DND-41 (cell line): ENCODE measurements at regions not wholly inside any gene's neighbourhood (a gene's known extent, or its start where the extent isn't known, plus 50 kb on each side); places are given as distances from the start of the nearest gene placed in this dataset.

Experiments used
- ATAC-seq: fragments of 200-7000 bp; cut with Tn5 transposase; 3 replicates; pipeline ENCODE4 v1.9.1; 2021; ENCODE audit warnings: low read depth; ENCODE audit not compliant: insufficient read depth
- DNase-seq: peaks from one replicate; pipeline ENCODE4 v3.0.0-alpha.2; 2020
- H2AFZ ChIP-seq: 2 replicates; pipeline ENCODE4 v1.6.0; 2012; ENCODE audit warnings: low read depth, low read length
- H3K27ac ChIP-seq: 2 replicates; pipeline ENCODE4 v1.5.1; 2012; ENCODE audit warnings: low read length, inconsistent platforms
- H3K27me3 ChIP-seq: fragments of 200-600 bp; sonication (generic); 2 replicates; pipeline ENCODE4 v1.6.0; 2012; ENCODE audit warnings: low read length, mild to moderate bottlenecking, inconsistent platforms; ENCODE audit not compliant: insufficient read depth, poor library complexity
- H3K36me3 ChIP-seq: 2 replicates; pipeline ENCODE4 v1.5.1; 2012; ENCODE audit warnings: low read length, inconsistent platforms; ENCODE audit not compliant: insufficient read depth
- H3K4me1 ChIP-seq: 2 replicates; pipeline ENCODE4 v1.5.1; 2012; ENCODE audit warnings: mild to moderate bottlenecking, low read length; ENCODE audit not compliant: insufficient read depth
- H3K4me2 ChIP-seq: 2 replicates; pipeline ENCODE4 v1.6.0; 2012; ENCODE audit warnings: mild to moderate bottlenecking, moderate library complexity, low read length, inconsistent platforms; ENCODE audit not compliant: insufficient read depth
- H3K4me3 ChIP-seq, 2 experiments: fragments of 200-600 bp in 1 of 2; shearing (Covaris generic) in 1 of 2; 2 replicates each; pipeline ENCODE4 v1.5.1; 2012 to 2016; ENCODE audit warnings: inconsistent platforms in 2 of 2, low read length in 2 of 2, mild to moderate bottlenecking in 2 of 2, low read depth in 1 of 2, moderate library complexity in 1 of 2
- H3K79me2 ChIP-seq: 2 replicates; pipeline ENCODE4 v1.6.0; 2012; ENCODE audit warnings: low read length, inconsistent platforms; ENCODE audit not compliant: insufficient read depth
- H3K9ac ChIP-seq: 2 replicates; pipeline ENCODE4 v1.6.0; 2012; ENCODE audit warnings: low read depth, mild to moderate bottlenecking, inconsistent platforms, low read length, moderate library complexity
- H3K9me3 ChIP-seq: 2 replicates; pipeline ENCODE4 v1.5.1; 2012; ENCODE audit warnings: low read length, moderate library complexity, mild to moderate bottlenecking, inconsistent platforms; ENCODE audit not compliant: insufficient read depth, severe bottlenecking
- H4K20me1 ChIP-seq: 2 replicates; pipeline ENCODE4 v1.6.0; 2012; ENCODE audit warnings: low read length; ENCODE audit not compliant: insufficient read depth
- CTCF ChIP-seq: IDR thresholded peaks from 2 replicates; pipeline ENCODE4 v1.5.1; 2012; ENCODE audit warnings: borderline replicate concordance, low read length, moderate library complexity, mild to moderate bottlenecking; ENCODE audit not compliant: poor library complexity, severe bottlenecking; ENCODE audit errors: extremely low read depth
- EZH2 ChIP-seq: IDR thresholded peaks from 3 replicates; pipeline ENCODE4 v1.6.1; 2012; ENCODE audit warnings: borderline replicate concordance, low read depth, mild to moderate bottlenecking, moderate library complexity, low read length, inconsistent platforms; ENCODE audit not compliant: severe bottlenecking

- no peak overlapping the region for H3K9ac ChIP-seq
- no peak overlapping the region for H3K4me2 ChIP-seq
- no peak overlapping the region for H3K27ac ChIP-seq
- H3K79me2 ChIP-seq: no peaks in the 10 kb centered on the region
- TF ChIP-seq CTCF (no peak), EZH2 (no peak)
- no peaks in the 10 kb centered on the region for H3K27me3 ChIP-seq
- H3K4me3 ChIP-seq: no peak overlapping the region
- DNase-seq (no peak), ATAC-seq (no peak)
- H3K9me3 ChIP-seq: peaks cover 7% of the 10 kb centered on the region
- no peaks in the 10 kb centered on the region for H4K20me1 ChIP-seq
- H2AFZ ChIP-seq: no peak overlapping the region
- H3K4me1 ChIP-seq: peaks cover 24% of the 10 kb centered on the region
- H3K36me3 ChIP-seq: no peaks in the 10 kb centered on the region
These were observed 95.2 kb downstream of the SNX18 start for GRCh38 chr5:54612711-54613110.

GRCh38 chr5:54611290-54611951, 93.9 kb downstream of the SNX18 start:
- peaks cover 7% of the 10 kb centered on the region for H3K9me3 ChIP-seq
- TF ChIP-seq EZH2: no peak
- TF ChIP-seq CTCF: no peak
- H3K4me2 ChIP-seq: peak overlapping the region; percentile 56
- no peak overlapping the region for H2AFZ ChIP-seq
- no peaks in the 10 kb centered on the region for H3K27me3 ChIP-seq
- H3K79me2 ChIP-seq: no peaks in the 10 kb centered on the region
- no peaks in the 10 kb centered on the region for H4K20me1 ChIP-seq
- no peak overlapping the region for H3K9ac ChIP-seq
- H3K4me1 ChIP-seq: peaks cover 24% of the 10 kb centered on the region
- no peak overlapping the region for H3K4me3 ChIP-seq
- peak overlapping the region; percentile 76 for H3K27ac ChIP-seq
- ATAC-seq: no peak
- H3K36me3 ChIP-seq: no peaks in the 10 kb centered on the region
- no peak for DNase-seq

- peak overlapping the region; percentile 56 for H3K4me2 ChIP-seq
- peak overlapping the region; percentile 76 for H3K27ac ChIP-seq
- no peaks in the 10 kb centered on the region for H4K20me1 ChIP-seq
- peak; percentile 92 for ATAC-seq
- H3K36me3 ChIP-seq: no peaks in the 10 kb centered on the region
- peak; percentile 57 for DNase-seq
- H3K4me3 ChIP-seq: peak overlapping the region in 1 of 2 experiments; percentile 32; a peak in 1 of 4 replicates
- H3K27me3 ChIP-seq: no peaks in the 10 kb centered on the region
- H3K79me2 ChIP-seq: no peaks in the 10 kb centered on the region
- H3K9ac ChIP-seq: peak overlapping the region; percentile 25; the same call in 1 of the 2 replicates
- peaks cover 24% of the 10 kb centered on the region for H3K4me1 ChIP-seq
- H2AFZ ChIP-seq: no peak overlapping the region
- TF ChIP-seq EZH2 (no peak), CTCF (no peak)
- peaks cover 7% of the 10 kb centered on the region for H3K9me3 ChIP-seq
These were observed 92.8 kb downstream of the SNX18 start for GRCh38 chr5:54610197-54610944.
